NCI-H146 (cell line): ENCODE measurements at regions not wholly inside any gene's neighbourhood (a gene's known extent, or its start where the extent isn't known, plus 50 kb on each side); places are given as distances from the start of the nearest gene placed in this dataset.
A peak's percentile ranks its signal among the peaks of the same experiment; 100 is the strongest.

Experiments used
- DNase-seq: peaks from one replicate; lab custom pipeline; 2025; lab: John Stamatoyannopoulos, UW

GRCh38 chr2:138846216-138846821, 66.1 kb upstream of the NXPH2 start:
- DNase-seq, result peak; percentile 75

- no peak for DNase-seq
Observed at GRCh38 chr2:138842341-138842740, 62.2 kb upstream of the NXPH2 start.

GRCh38 chr2:138841459-138841858, 61.3 kb upstream of the NXPH2 start:
- DNase-seq, result no peak

GRCh38 chr2:138838851-138839620, 58.8 kb upstream of the NXPH2 start:
- DNase-seq, result no peak

- DNase-seq, result no peak
Observed at GRCh38 chr2:138831691-138832090, 51.5 kb upstream of the NXPH2 start.

- no peak for DNase-seq
Observed at GRCh38 chr2:138831154-138831553, 51.0 kb upstream of the NXPH2 start.

GRCh38 chr2:138830547-138830946, 50.4 kb upstream of the NXPH2 start:
- no peak for DNase-seq
